ENCODE measurements at regions not wholly inside any gene's neighbourhood (a gene's known extent, or its start where the extent isn't known, plus 50 kb on each side); places are given as distances from the start of the nearest gene placed in this dataset.

DNA sequence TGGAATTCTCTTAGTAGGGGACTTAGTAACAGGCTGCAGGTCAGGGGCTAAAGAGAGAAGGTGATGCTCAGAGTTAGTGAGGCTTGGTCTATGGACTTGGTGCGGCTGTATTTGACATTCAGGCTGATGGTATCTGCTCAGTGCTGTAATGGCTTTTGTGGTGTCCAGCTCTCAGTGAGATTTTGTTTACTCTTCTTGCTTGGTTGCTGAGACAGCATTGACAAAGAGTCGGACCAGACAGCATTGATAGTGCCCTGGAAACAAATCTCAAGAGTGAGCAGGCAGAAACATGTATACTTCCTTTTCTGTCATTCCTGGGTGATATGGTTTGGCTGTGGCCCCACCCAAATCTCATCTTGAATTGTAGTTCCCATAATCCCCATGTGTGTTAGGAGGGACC is 202.0 kb downstream of the STK31 start:
- Histone ChIP-seq H3K79me2 (ENCODE audit: control insufficient read depth, insufficient read depth, low read length) (no peaks in the 10 kb centered on the region), H3K9ac (replicated peaks; ENCODE audit: extremely low read depth, insufficient read depth, low read length) (no peak overlapping the region), H3K9me1 (replicated peaks; ENCODE audit: control insufficient read depth, extremely low read depth, insufficient read depth, low read length) (no peaks in the 10 kb centered on the region), H3K27me3 (ENCODE audit: control insufficient read depth in 2 of 2, insufficient read depth in 2 of 2, low read length in 2 of 2) (no peaks in the 10 kb centered on the region), H3K9me3 (replicated peaks; ENCODE audit: control insufficient read depth, insufficient read depth, low read length) (no peaks in the 10 kb centered on the region), H3K4me2 (ENCODE audit: insufficient read depth, low read length) (no peak overlapping the region), H4K20me1 (replicated peaks; ENCODE audit: control insufficient read depth, extremely low read depth, insufficient read depth, low read length) (no peaks in the 10 kb centered on the region), H2AFZ (ENCODE audit: low read depth, low read length) (no peak overlapping the region), H3K4me1 (ENCODE audit: control insufficient read depth, extremely low read depth, insufficient read depth, low read length) (no peaks in the 10 kb centered on the region), H3K36me3 (ENCODE audit: control insufficient read depth in 2 of 2, extremely low read depth in 1 of 2, insufficient read depth in 2 of 2, low read length in 2 of 2) (no peaks in the 10 kb centered on the region), H3K27ac (ENCODE audit: insufficient read depth, low read depth, low read length) (no peak overlapping the region), H3K4me3 (replicated peaks in 1 of 3; ENCODE audit: insufficient read depth in 1 of 3, low read depth in 1 of 3, low read length in 3 of 3) (no peak overlapping the region)
- FAIRE-seq (no peak), DNase-seq (ENCODE audit: low read depth, low spot score) (no peak)
- dilution Hi-C loops (cut with MboI; ENCODE audit: extremely low pct_ligation_motif_present, low sequenced_read_pairs) (no loop called here), intact Hi-C loops (cut with micrococcal nuclease) (no loop called here)
- POLR2A ChIA-PET = no interaction called here
- no peak for TF ChIP-seq JUN (IDR thresholded peaks at IDR 0.05; ENCODE audit: borderline replicate concordance, insufficient read depth, insufficient read length, low read depth)
- no peak for TF ChIP-seq POLR2AphosphoS5 (IDR thresholded peaks at IDR 0.05; ENCODE audit: insufficient read depth, low read depth, low read length)
- no peak for TF ChIP-seq MAX (IDR thresholded peaks at IDR 0.05; ENCODE audit: insufficient read depth, insufficient read length)
- no peak for TF ChIP-seq CTCF (IDR thresholded peaks at IDR 0.05; ENCODE audit: extremely low read depth in 1 of 2, insufficient read depth in 1 of 2, low read depth in 1 of 2, low read length in 2 of 2)
- TF ChIP-seq MYC (IDR thresholded peaks at IDR 0.05; ENCODE audit: low read depth, low read length) = no peak
- TF ChIP-seq EZH2 (IDR thresholded peaks at IDR 0.05; ENCODE audit: borderline replicate concordance, low read depth, low read length, severe bottlenecking) = no peak
- no peak for TF ChIP-seq GATA2 (IDR thresholded peaks at IDR 0.05; ENCODE audit: insufficient read depth, insufficient read length, low read depth, low read length)
- TF ChIP-seq FOS (IDR thresholded peaks at IDR 0.05; ENCODE audit: borderline replicate concordance, insufficient read depth, low read length) = no peak
- TF ChIP-seq POLR2A (IDR thresholded peaks at IDR 0.05; ENCODE audit: low read depth, low read length) = no peak
- BruUV-seq (replicated peaks) = no TSS peak
- CTCF ChIA-PET = no interaction called here

Measured in endothelial cell of umbilical vein (primary cell).